ENCODE measurements at regions not wholly inside any gene's neighbourhood (a gene's known extent, or its start where the extent isn't known, plus 50 kb on each side); places are given as distances from the start of the nearest gene placed in this dataset.

- Histone ChIP-seq H3K9me3 (ENCODE audit: control insufficient read depth in 2 of 2, low read length in 2 of 2) (peaks cover 0 to 2% of the 10 kb centered on the region in 2 experiments), H3K36me3 (ENCODE audit: control insufficient read depth, insufficient read depth, low read length) (no peaks in the 10 kb centered on the region), H3K27me3 (ENCODE audit: control insufficient read depth, insufficient read depth, low read length) (no peaks in the 10 kb centered on the region), H3K4me3 (ENCODE audit: low read depth, low read length) (no peak overlapping the region), H3K4me1 (ENCODE audit: control insufficient read depth, insufficient read depth, low read length, poor library complexity, severe bottlenecking) (no peaks in the 10 kb centered on the region), H3K27ac (ENCODE audit: insufficient read depth, low read length, poor library complexity, severe bottlenecking) (no peak overlapping the region)
- no peak overlapping the region for H3K27ac Mint-ChIP-seq
- no peak overlapping the region for H3K4me3 Mint-ChIP-seq
- DNase-seq, result no peak
- ATAC-seq (ENCODE audit: low read depth in 2 of 2), result no peak
- no peaks in the 10 kb centered on the region for H3K36me3 Mint-ChIP-seq
- peaks cover 0 to 5% (median 2%) of the 10 kb centered on the region in 4 donors for H3K4me1 Mint-ChIP-seq
- peaks cover 0 to 14% (median 4%) of the 10 kb centered on the region in 7 donors for H3K9me3 Mint-ChIP-seq
- H3K27me3 Mint-ChIP-seq, result no peaks in the 10 kb centered on the region
Measured at GRCh38 chr3:106611841-106612240, 743.0 kb upstream of the CBLB start.

GRCh38 chr3:106616556-106616955 is 747.7 kb upstream of the CBLB start:
- no peak overlapping the region for H3K27ac Mint-ChIP-seq
- peaks cover 0 to 5% (median 0%) of the 10 kb centered on the region in 4 donors for H3K4me1 Mint-ChIP-seq
- H3K27ac ChIP-seq (ENCODE audit: insufficient read depth, low read length, poor library complexity, severe bottlenecking), result no peak overlapping the region
- no peak for ATAC-seq (ENCODE audit: low read depth in 2 of 2)
- H3K9me3 ChIP-seq (ENCODE audit: control insufficient read depth in 2 of 2, low read length in 2 of 2), result peaks cover 0 to 2% of the 10 kb centered on the region in 2 experiments
- H3K36me3 Mint-ChIP-seq, result no peaks in the 10 kb centered on the region
- DNase-seq, result no peak
- H3K27me3 Mint-ChIP-seq, result no peaks in the 10 kb centered on the region
- no peak overlapping the region for H3K4me3 Mint-ChIP-seq
- peaks cover 0 to 14% (median 4%) of the 10 kb centered on the region in 7 donors for H3K9me3 Mint-ChIP-seq
- no peak overlapping the region for H3K4me3 ChIP-seq (ENCODE audit: low read depth, low read length)
- H3K27me3 ChIP-seq (ENCODE audit: control insufficient read depth, insufficient read depth, low read length), result no peaks in the 10 kb centered on the region
- no peaks in the 10 kb centered on the region for H3K36me3 ChIP-seq (ENCODE audit: control insufficient read depth, insufficient read depth, low read length)
- H3K4me1 ChIP-seq (ENCODE audit: control insufficient read depth, insufficient read depth, low read length, poor library complexity, severe bottlenecking), result no peaks in the 10 kb centered on the region

GRCh38 chr3:106617276-106617675 is 748.5 kb upstream of the CBLB start:
- Histone ChIP-seq H3K27ac (ENCODE audit: insufficient read depth, low read length, poor library complexity, severe bottlenecking) (no peak overlapping the region), H3K27me3 (ENCODE audit: control insufficient read depth, insufficient read depth, low read length) (no peaks in the 10 kb centered on the region), H3K36me3 (ENCODE audit: control insufficient read depth, insufficient read depth, low read length) (no peaks in the 10 kb centered on the region), H3K4me3 (ENCODE audit: low read depth, low read length) (no peak overlapping the region), H3K4me1 (ENCODE audit: control insufficient read depth, insufficient read depth, low read length, poor library complexity, severe bottlenecking) (no peaks in the 10 kb centered on the region), H3K9me3 (ENCODE audit: control insufficient read depth in 2 of 2, low read length in 2 of 2) (peaks cover 0 to 2% of the 10 kb centered on the region in 2 experiments)
- Mint-ChIP-seq H3K36me3 (no peaks in the 10 kb centered on the region), H3K4me3 (no peak overlapping the region), H3K9me3 (peaks cover 0 to 14% (median 4%) of the 10 kb centered on the region in 7 donors), H3K27ac (no peak overlapping the region), H3K27me3 (no peaks in the 10 kb centered on the region), H3K4me1 (peaks cover 0 to 5% (median 0%) of the 10 kb centered on the region in 4 donors)
- DNase-seq, result no peak
- no peak for ATAC-seq (ENCODE audit: low read depth in 2 of 2)

GRCh38 chr3:106620646-106621045 is 751.8 kb upstream of the CBLB start:
- ATAC-seq (ENCODE audit: low read depth in 2 of 2) (no peak), DNase-seq (no peak)
- no peak overlapping the region for H3K27ac Mint-ChIP-seq
- peaks cover 0 to 5% (median 0%) of the 10 kb centered on the region in 4 donors for H3K4me1 Mint-ChIP-seq
- H3K27me3 Mint-ChIP-seq, result no peaks in the 10 kb centered on the region
- H3K36me3 Mint-ChIP-seq, result no peaks in the 10 kb centered on the region
- H3K36me3 ChIP-seq (ENCODE audit: control insufficient read depth, insufficient read depth, low read length), result no peaks in the 10 kb centered on the region
- H3K9me3 Mint-ChIP-seq, result peaks cover 0 to 14% (median 2%) of the 10 kb centered on the region in 7 donors
- peaks cover 3 to 7% of the 10 kb centered on the region in 2 experiments for H3K9me3 ChIP-seq (ENCODE audit: control insufficient read depth in 2 of 2, low read length in 2 of 2)
- no peak overlapping the region for H3K4me3 Mint-ChIP-seq
- no peaks in the 10 kb centered on the region for H3K4me1 ChIP-seq (ENCODE audit: control insufficient read depth, insufficient read depth, low read length, poor library complexity, severe bottlenecking)
- H3K27me3 ChIP-seq (ENCODE audit: control insufficient read depth, insufficient read depth, low read length), result no peaks in the 10 kb centered on the region
- no peak overlapping the region for H3K4me3 ChIP-seq (ENCODE audit: low read depth, low read length)
- H3K27ac ChIP-seq (ENCODE audit: insufficient read depth, low read length, poor library complexity, severe bottlenecking), result no peak overlapping the region

- DNase-seq, result no peak
- no peak for ATAC-seq (ENCODE audit: low read depth in 2 of 2)
- Mint-ChIP-seq H3K36me3 (no peaks in the 10 kb centered on the region), H3K4me1 (no peaks in the 10 kb centered on the region), H3K27me3 (no peaks in the 10 kb centered on the region), H3K27ac (no peak overlapping the region), H3K4me3 (no peak overlapping the region), H3K9me3 (peaks cover 0 to 14% (median 0%) of the 10 kb centered on the region in 7 donors)
- H3K9me3 ChIP-seq (ENCODE audit: control insufficient read depth in 2 of 2, low read length in 2 of 2), result peaks cover 3 to 7% of the 10 kb centered on the region in 2 experiments
- H3K4me1 ChIP-seq (ENCODE audit: control insufficient read depth, insufficient read depth, low read length, poor library complexity, severe bottlenecking), result no peaks in the 10 kb centered on the region
- no peak overlapping the region for H3K4me3 ChIP-seq (ENCODE audit: low read depth, low read length)
- H3K36me3 ChIP-seq (ENCODE audit: control insufficient read depth, insufficient read depth, low read length), result no peaks in the 10 kb centered on the region
- H3K27ac ChIP-seq (ENCODE audit: insufficient read depth, low read length, poor library complexity, severe bottlenecking), result no peak overlapping the region
- H3K27me3 ChIP-seq (ENCODE audit: control insufficient read depth, insufficient read depth, low read length), result no peaks in the 10 kb centered on the region
Measured at GRCh38 chr3:106624154-106624553, 753.1 kb upstream of the CCDC54 start.

GRCh38 chr3:106628407-106628806 is 748.8 kb upstream of the CCDC54 start:
- no peak overlapping the region for H3K4me3 Mint-ChIP-seq
- H3K36me3 Mint-ChIP-seq, result no peaks in the 10 kb centered on the region
- no peak for DNase-seq
- peaks cover 0 to 14% (median 0%) of the 10 kb centered on the region in 7 donors for H3K9me3 Mint-ChIP-seq
- H3K27ac ChIP-seq (ENCODE audit: insufficient read depth, low read length, poor library complexity, severe bottlenecking), result no peak overlapping the region
- no peak overlapping the region for H3K4me3 ChIP-seq (ENCODE audit: low read depth, low read length)
- no peak overlapping the region for H3K27ac Mint-ChIP-seq
- peaks cover 6% of the 10 kb centered on the region for H3K27me3 Mint-ChIP-seq
- no peak for ATAC-seq (ENCODE audit: low read depth in 2 of 2)
- H3K36me3 ChIP-seq (ENCODE audit: control insufficient read depth, insufficient read depth, low read length), result no peaks in the 10 kb centered on the region
- H3K4me1 Mint-ChIP-seq, result no peaks in the 10 kb centered on the region
- H3K27me3 ChIP-seq (ENCODE audit: control insufficient read depth, insufficient read depth, low read length), result no peaks in the 10 kb centered on the region
- peaks cover 3 to 7% of the 10 kb centered on the region in 2 experiments for H3K9me3 ChIP-seq (ENCODE audit: control insufficient read depth in 2 of 2, low read length in 2 of 2)
- H3K4me1 ChIP-seq (ENCODE audit: control insufficient read depth, insufficient read depth, low read length, poor library complexity, severe bottlenecking), result no peaks in the 10 kb centered on the region

GRCh38 chr3:106629215-106629832 is 747.9 kb upstream of the CCDC54 start:
- H3K4me1 Mint-ChIP-seq, result no peaks in the 10 kb centered on the region
- H3K36me3 ChIP-seq (ENCODE audit: control insufficient read depth, insufficient read depth, low read length), result no peaks in the 10 kb centered on the region
- H3K4me1 ChIP-seq (ENCODE audit: control insufficient read depth, insufficient read depth, low read length, poor library complexity, severe bottlenecking), result no peaks in the 10 kb centered on the region
- DNase-seq (no peak), ATAC-seq (ENCODE audit: low read depth in 2 of 2) (no peak)
- no peaks in the 10 kb centered on the region for H3K27me3 ChIP-seq (ENCODE audit: control insufficient read depth, insufficient read depth, low read length)
- no peak overlapping the region for H3K27ac Mint-ChIP-seq
- peaks cover 0 to 7% (median 0%) of the 10 kb centered on the region in 7 donors for H3K9me3 Mint-ChIP-seq
- no peaks in the 10 kb centered on the region for H3K36me3 Mint-ChIP-seq
- no peak overlapping the region for H3K4me3 Mint-ChIP-seq
- H3K4me3 ChIP-seq (ENCODE audit: low read depth, low read length), result no peak overlapping the region
- peaks cover 0 to 3% of the 10 kb centered on the region in 2 experiments for H3K9me3 ChIP-seq (ENCODE audit: control insufficient read depth in 2 of 2, low read length in 2 of 2)
- H3K27me3 Mint-ChIP-seq, result peaks cover 6% of the 10 kb centered on the region
- H3K27ac ChIP-seq (ENCODE audit: insufficient read depth, low read length, poor library complexity, severe bottlenecking), result no peak overlapping the region
